ENCODE measurements at regions not wholly inside any gene's neighbourhood (a gene's known extent, or its start where the extent isn't known, plus 50 kb on each side); places are given as distances from the start of the nearest gene placed in this dataset.

DNA sequence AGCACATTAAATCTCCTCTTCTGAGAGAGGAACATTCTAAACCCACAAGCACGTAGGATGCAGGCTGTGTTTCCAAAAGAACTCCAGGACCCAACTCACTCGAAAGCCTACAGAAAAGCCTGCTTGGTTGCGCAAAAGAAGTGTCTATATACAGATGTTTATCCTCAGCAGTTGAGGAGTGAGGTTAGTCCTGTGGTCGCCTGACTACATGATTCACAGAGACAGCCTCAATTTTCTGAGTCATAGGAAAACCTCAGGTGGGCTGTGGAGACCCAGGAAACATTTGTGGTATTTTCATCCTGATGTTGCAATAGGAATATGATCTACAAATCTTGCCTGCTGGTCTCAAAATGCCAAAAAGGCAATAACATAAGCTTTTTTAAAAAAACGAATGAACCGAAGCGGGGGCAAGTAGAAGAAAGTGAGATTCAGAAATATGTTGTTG, 183.8 kb upstream of the THRB start:
- Histone ChIP-seq H3K9ac (replicated peaks; ENCODE audit: extremely low read depth, insufficient read depth, low read length) (no peak overlapping the region), H3K4me2 (ENCODE audit: insufficient read depth, low read length) (no peak overlapping the region), H4K20me1 (replicated peaks; ENCODE audit: control insufficient read depth, extremely low read depth, insufficient read depth, low read length) (no peaks in the 10 kb centered on the region), H2AFZ (ENCODE audit: low read depth, low read length) (no peak overlapping the region), H3K9me1 (replicated peaks; ENCODE audit: control insufficient read depth, extremely low read depth, insufficient read depth, low read length) (no peaks in the 10 kb centered on the region), H3K4me3 (replicated peaks in 1 of 3; ENCODE audit: insufficient read depth in 1 of 3, low read depth in 1 of 3, low read length in 3 of 3) (no peak overlapping the region), H3K27ac (ENCODE audit: insufficient read depth, low read depth, low read length) (no peak overlapping the region), H3K36me3 (ENCODE audit: control insufficient read depth in 2 of 2, extremely low read depth in 1 of 2, insufficient read depth in 2 of 2, low read length in 2 of 2) (no peaks in the 10 kb centered on the region), H3K4me1 (ENCODE audit: control insufficient read depth, extremely low read depth, insufficient read depth, low read length) (no peaks in the 10 kb centered on the region), H3K27me3 (ENCODE audit: control insufficient read depth in 2 of 2, insufficient read depth in 2 of 2, low read length in 2 of 2) (no peaks in the 10 kb centered on the region), H3K9me3 (replicated peaks; ENCODE audit: control insufficient read depth, insufficient read depth, low read length) (no peaks in the 10 kb centered on the region), H3K79me2 (ENCODE audit: control insufficient read depth, insufficient read depth, low read length) (no peaks in the 10 kb centered on the region)
- intact Hi-C loops (cut with micrococcal nuclease) (no loop called here), dilution Hi-C loops (cut with MboI; ENCODE audit: extremely low pct_ligation_motif_present, low sequenced_read_pairs) (no loop called here)
- FAIRE-seq, result no peak
- CTCF ChIA-PET, result interaction anchor here (1.3 to 3.1 kb wide), 4 partner anchors 17 to 492 kb away, joined by 3 to 37 read pairs (median 16); no protein-coding TSS in a partner anchor
- BruUV-seq (replicated peaks), result no TSS peak
- TF ChIP-seq GATA2 (IDR thresholded peaks at IDR 0.05; ENCODE audit: insufficient read depth, insufficient read length, low read depth, low read length), result no peak
- TF ChIP-seq JUN (IDR thresholded peaks at IDR 0.05; ENCODE audit: borderline replicate concordance, insufficient read depth, insufficient read length, low read depth), result no peak
- no peak for TF ChIP-seq EZH2 (IDR thresholded peaks at IDR 0.05; ENCODE audit: borderline replicate concordance, low read depth, low read length, severe bottlenecking)
- no peak for TF ChIP-seq FOS (IDR thresholded peaks at IDR 0.05; ENCODE audit: borderline replicate concordance, insufficient read depth, low read length)
- TF ChIP-seq, protein P1, sequence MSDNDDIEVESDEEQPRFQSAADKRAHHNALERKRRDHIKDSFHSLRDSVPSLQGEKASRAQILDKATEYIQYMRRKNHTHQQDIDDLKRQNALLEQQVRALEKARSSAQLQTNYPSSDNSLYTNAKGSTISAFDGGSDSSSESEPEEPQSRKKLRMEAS (IDR thresholded peaks at IDR 0.05; ENCODE audit: insufficient read depth, insufficient read length), result no peak
- no peak for TF ChIP-seq POLR2A (IDR thresholded peaks at IDR 0.05; ENCODE audit: low read depth, low read length)
- TF ChIP-seq, protein P2, sequence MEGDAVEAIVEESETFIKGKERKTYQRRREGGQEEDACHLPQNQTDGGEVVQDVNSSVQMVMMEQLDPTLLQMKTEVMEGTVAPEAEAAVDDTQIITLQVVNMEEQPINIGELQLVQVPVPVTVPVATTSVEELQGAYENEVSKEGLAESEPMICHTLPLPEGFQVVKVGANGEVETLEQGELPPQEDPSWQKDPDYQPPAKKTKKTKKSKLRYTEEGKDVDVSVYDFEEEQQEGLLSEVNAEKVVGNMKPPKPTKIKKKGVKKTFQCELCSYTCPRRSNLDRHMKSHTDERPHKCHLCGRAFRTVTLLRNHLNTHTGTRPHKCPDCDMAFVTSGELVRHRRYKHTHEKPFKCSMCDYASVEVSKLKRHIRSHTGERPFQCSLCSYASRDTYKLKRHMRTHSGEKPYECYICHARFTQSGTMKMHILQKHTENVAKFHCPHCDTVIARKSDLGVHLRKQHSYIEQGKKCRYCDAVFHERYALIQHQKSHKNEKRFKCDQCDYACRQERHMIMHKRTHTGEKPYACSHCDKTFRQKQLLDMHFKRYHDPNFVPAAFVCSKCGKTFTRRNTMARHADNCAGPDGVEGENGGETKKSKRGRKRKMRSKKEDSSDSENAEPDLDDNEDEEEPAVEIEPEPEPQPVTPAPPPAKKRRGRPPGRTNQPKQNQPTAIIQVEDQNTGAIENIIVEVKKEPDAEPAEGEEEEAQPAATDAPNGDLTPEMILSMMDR (IDR thresholded peaks at IDR 0.05; ENCODE audit: extremely low read depth in 1 of 2, insufficient read depth in 1 of 2, low read depth in 1 of 2, low read length in 2 of 2), result no peak
- TF ChIP-seq POLR2AphosphoS5 (IDR thresholded peaks at IDR 0.05; ENCODE audit: insufficient read depth, low read depth, low read length), result no peak
- no peak for TF ChIP-seq MYC (IDR thresholded peaks at IDR 0.05; ENCODE audit: low read depth, low read length)
- no peak for DNase-seq (ENCODE audit: low read depth, low spot score)
- POLR2A ChIA-PET, result no interaction called here

Measured in endothelial cell of umbilical vein (primary cell).